ENCODE measurements at regions not wholly inside any gene's neighbourhood (a gene's known extent, or its start where the extent isn't known, plus 50 kb on each side); places are given as distances from the start of the nearest gene placed in this dataset.

DNA sequence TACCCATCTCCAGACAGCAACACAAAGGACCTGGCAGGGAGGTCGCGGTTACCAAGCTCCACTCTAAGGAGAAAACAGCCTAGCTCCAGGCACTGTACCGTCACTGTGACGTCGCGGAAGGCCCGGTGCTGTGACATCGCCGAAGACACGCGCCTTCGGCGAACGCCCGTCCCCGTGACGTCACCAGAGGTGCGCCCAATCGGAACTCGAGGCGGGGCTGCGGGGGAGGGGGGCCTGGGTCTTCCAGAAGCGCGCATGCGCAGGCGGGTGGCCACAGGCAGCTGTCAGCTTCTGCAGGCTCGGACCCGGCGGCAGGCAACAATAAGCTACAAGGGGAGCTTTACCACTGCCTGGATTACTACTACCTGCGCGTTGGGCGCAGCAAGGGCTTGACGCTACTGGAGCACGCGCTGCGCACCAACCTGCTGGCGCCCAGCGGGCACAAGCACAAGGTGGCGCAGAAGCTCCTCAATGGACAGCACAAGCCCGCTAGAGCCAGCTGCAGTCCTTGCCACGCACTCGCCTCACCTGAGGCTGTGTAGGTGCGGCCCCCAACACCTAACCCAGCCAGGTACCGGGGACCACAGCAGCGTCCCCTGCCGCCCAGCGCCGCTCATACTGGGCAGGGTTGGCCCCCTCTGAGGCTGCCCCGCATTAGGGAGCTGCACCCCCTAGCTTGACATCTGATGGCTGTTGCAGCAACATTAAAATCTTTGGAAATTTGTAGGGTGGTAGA is 208.4 kb downstream of the TPST1 start:
- H3K27me3 Mint-ChIP-seq (ENCODE audit: low read depth) = no peaks in the 10 kb centered on the region
- peaks cover 23% of the 10 kb centered on the region for H3K4me1 Mint-ChIP-seq (ENCODE audit: low read depth)
- ChIA-PET CTCF (interaction anchor here (0.8 to 1.4 kb wide), 6 partner anchors 8 to 338 kb away, joined by 3 to 4 read pairs (median 4); partner anchors contain the start of gene ASL), POLR2A (interaction anchor here (0.8 to 1.7 kb wide), 2 partner anchors 80 to 431 kb away, joined by 4 to 5 read pairs; no protein-coding TSS in a partner anchor)
- no peaks in the 10 kb centered on the region for H3K9me3 Mint-ChIP-seq (ENCODE audit: insufficient read depth)
- DNase-seq (peak; percentile 86), ATAC-seq (peak; percentile 88)
- H3K27ac Mint-ChIP-seq = peak overlapping the region; percentile 68
- H3K4me3 Mint-ChIP-seq = peak overlapping the region; percentile 68
- H3K36me3 Mint-ChIP-seq (ENCODE audit: low read depth) = no peaks in the 10 kb centered on the region

DNA sequence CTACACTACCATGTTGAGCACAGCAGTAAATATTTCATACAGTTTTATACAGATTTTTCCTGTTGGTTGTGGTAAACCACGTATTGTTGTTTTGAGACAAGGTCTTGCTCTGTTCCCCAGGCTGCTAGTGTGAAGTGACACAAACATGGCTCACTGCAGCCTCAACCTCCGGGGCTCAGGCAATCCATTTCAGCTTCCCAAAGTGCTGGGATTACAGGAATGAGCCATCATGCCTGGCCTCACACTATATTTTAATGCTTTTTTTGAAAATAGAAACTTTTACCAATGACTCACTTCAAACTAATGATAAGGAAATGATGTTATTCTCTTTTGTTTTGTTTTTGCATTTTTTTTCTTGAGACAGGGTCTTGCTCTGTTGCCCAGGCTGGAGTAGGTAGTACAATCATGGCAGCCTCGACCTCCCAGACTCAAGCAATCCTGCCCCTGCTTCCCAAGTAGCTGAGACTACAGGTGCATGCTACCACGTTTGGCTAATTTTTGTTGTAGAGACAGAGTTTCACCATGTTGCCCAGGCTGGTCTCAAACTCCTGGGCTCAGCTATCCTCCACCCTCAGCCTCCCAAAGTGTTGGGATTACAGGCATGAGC is 210.6 kb downstream of the TPST1 start:
- Mint-ChIP-seq H3K36me3 (ENCODE audit: low read depth) (no peaks in the 10 kb centered on the region), H3K4me3 (no peak overlapping the region), H3K4me1 (ENCODE audit: low read depth) (peaks cover 23% of the 10 kb centered on the region), H3K9me3 (ENCODE audit: insufficient read depth) (no peaks in the 10 kb centered on the region), H3K27ac (no peak overlapping the region), H3K27me3 (ENCODE audit: low read depth) (no peaks in the 10 kb centered on the region)
- ChIA-PET POLR2A (no interaction called here), CTCF (no interaction called here)
- no peak for ATAC-seq
- DNase-seq = no peak

DNA sequence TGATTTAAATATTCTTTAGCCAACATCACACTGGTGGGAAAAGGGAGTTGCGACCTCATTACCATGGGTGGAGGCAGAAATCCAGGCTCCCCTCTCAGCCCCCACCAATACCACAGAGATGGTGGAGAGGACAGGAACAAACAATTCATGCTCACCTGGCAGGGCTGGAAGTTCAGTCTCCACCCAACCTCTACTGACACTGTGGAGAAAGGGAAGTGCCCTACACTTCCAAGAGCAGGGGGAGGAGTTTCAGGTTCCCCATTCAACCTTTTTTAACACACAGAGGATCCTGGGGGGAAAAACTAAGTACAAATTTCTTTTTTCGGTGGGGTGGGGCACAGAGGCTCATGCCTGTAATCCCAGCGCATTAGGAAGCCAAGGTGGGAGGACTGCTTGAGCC is 210.1 kb upstream of the KCTD7 start:
- ATAC-seq (no peak), DNase-seq (no peak)
- Mint-ChIP-seq H3K9me3 (ENCODE audit: insufficient read depth) (no peaks in the 10 kb centered on the region), H3K27ac (no peak overlapping the region), H3K4me1 (ENCODE audit: low read depth) (peaks cover 18% of the 10 kb centered on the region), H3K36me3 (ENCODE audit: low read depth) (no peaks in the 10 kb centered on the region), H3K27me3 (ENCODE audit: low read depth) (no peaks in the 10 kb centered on the region), H3K4me3 (no peak overlapping the region)
- ChIA-PET CTCF (no interaction called here), POLR2A (interaction anchor here (0.7 kb wide), 1 partner anchor 348 kb away, joined by 4 read pairs; no protein-coding TSS in a partner anchor)

DNA sequence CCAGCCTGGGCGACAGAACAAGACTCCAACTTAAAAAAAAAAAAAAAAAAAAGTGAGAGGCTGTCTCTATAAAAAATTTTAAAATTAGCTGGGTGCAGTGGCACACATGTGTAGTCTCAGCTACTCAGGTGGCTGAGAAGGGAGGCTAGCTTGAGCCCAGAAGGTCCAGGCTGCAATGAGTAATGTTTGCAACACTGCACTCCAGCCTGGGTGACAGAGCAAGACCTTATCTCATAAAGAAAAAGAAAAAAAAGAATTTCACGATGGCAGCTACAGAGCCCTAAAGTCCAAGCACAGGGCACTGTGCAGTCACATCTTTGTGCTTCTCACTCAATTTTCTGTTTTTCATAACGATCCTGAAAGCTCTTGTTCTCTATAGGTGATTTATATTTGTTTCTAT is 209.5 kb upstream of the KCTD7 start:
- peaks cover 11% of the 10 kb centered on the region for H3K4me1 Mint-ChIP-seq (ENCODE audit: low read depth)
- DNase-seq (no peak), ATAC-seq (no peak)
- H3K9me3 Mint-ChIP-seq (ENCODE audit: insufficient read depth) = no peaks in the 10 kb centered on the region
- no peak overlapping the region for H3K4me3 Mint-ChIP-seq
- POLR2A ChIA-PET = interaction anchor here (0.7 kb wide), 1 partner anchor 349 kb away, joined by 4 read pairs; no protein-coding TSS in a partner anchor
- no peaks in the 10 kb centered on the region for H3K27me3 Mint-ChIP-seq (ENCODE audit: low read depth)
- CTCF ChIA-PET = no interaction called here
- no peaks in the 10 kb centered on the region for H3K36me3 Mint-ChIP-seq (ENCODE audit: low read depth)
- H3K27ac Mint-ChIP-seq = no peak overlapping the region

- ChIA-PET CTCF (interaction anchor here (1.0 kb wide), 1 partner anchor 9 kb away, joined by 4 read pairs; no protein-coding TSS in a partner anchor), POLR2A (no interaction called here)
- H3K27me3 Mint-ChIP-seq (ENCODE audit: low read depth) = no peaks in the 10 kb centered on the region
- H3K27ac Mint-ChIP-seq = no peak overlapping the region
- ATAC-seq = no peak
- H3K4me1 Mint-ChIP-seq (ENCODE audit: low read depth) = no peaks in the 10 kb centered on the region
- no peak overlapping the region for H3K4me3 Mint-ChIP-seq
- no peak for DNase-seq
- H3K36me3 Mint-ChIP-seq (ENCODE audit: low read depth) = no peaks in the 10 kb centered on the region
- no peaks in the 10 kb centered on the region for H3K9me3 Mint-ChIP-seq (ENCODE audit: insufficient read depth)
These were observed 206.7 kb upstream of the KCTD7 start for GRCh38 chr7:66421830-66422475.

- no peaks in the 10 kb centered on the region for H3K27me3 Mint-ChIP-seq (ENCODE audit: low read depth)
- H3K27ac Mint-ChIP-seq = no peak overlapping the region
- DNase-seq (no peak), ATAC-seq (no peak)
- ChIA-PET CTCF (no interaction called here), POLR2A (no interaction called here)
- H3K4me3 Mint-ChIP-seq = no peak overlapping the region
- no peaks in the 10 kb centered on the region for H3K36me3 Mint-ChIP-seq (ENCODE audit: low read depth)
- no peaks in the 10 kb centered on the region for H3K4me1 Mint-ChIP-seq (ENCODE audit: low read depth)
- H3K9me3 Mint-ChIP-seq (ENCODE audit: insufficient read depth) = no peaks in the 10 kb centered on the region
These were observed 205.0 kb upstream of the KCTD7 start for GRCh38 chr7:66423729-66424128.

GRCh38 chr7:66426332-66426731 is 202.3 kb upstream of the KCTD7 start:
- Mint-ChIP-seq H3K4me1 (ENCODE audit: low read depth) (no peaks in the 10 kb centered on the region), H3K9me3 (ENCODE audit: insufficient read depth) (no peaks in the 10 kb centered on the region), H3K4me3 (no peak overlapping the region), H3K36me3 (ENCODE audit: low read depth) (no peaks in the 10 kb centered on the region), H3K27me3 (ENCODE audit: low read depth) (no peaks in the 10 kb centered on the region), H3K27ac (no peak overlapping the region)
- CTCF ChIA-PET = no interaction called here
- POLR2A ChIA-PET = no interaction called here
- ATAC-seq (no peak), DNase-seq (no peak)

- no peaks in the 10 kb centered on the region for H3K27me3 Mint-ChIP-seq (ENCODE audit: low read depth)
- no peak for ATAC-seq
These were observed 201.7 kb upstream of the KCTD7 start for GRCh38 chr7:66426996-66427395.

GRCh38 chr7:66427956-66428355 is 200.7 kb upstream of the KCTD7 start:
- Mint-ChIP-seq H3K36me3 (ENCODE audit: low read depth) (no peaks in the 10 kb centered on the region), H3K4me1 (ENCODE audit: low read depth) (no peaks in the 10 kb centered on the region), H3K27ac (no peak overlapping the region), H3K9me3 (ENCODE audit: insufficient read depth) (no peaks in the 10 kb centered on the region), H3K27me3 (ENCODE audit: low read depth) (no peaks in the 10 kb centered on the region), H3K4me3 (no peak overlapping the region)
- ChIA-PET CTCF (no interaction called here), POLR2A (no interaction called here)
- DNase-seq = no peak
- no peak for ATAC-seq

More at GRCh38 chr7:66426996-66427395, 201.7 kb upstream of the KCTD7 start:
- ChIA-PET POLR2A (no interaction called here), CTCF (no interaction called here)
- Mint-ChIP-seq H3K9me3 (ENCODE audit: insufficient read depth) (no peaks in the 10 kb centered on the region), H3K4me1 (ENCODE audit: low read depth) (no peaks in the 10 kb centered on the region), H3K27ac (no peak overlapping the region), H3K36me3 (ENCODE audit: low read depth) (no peaks in the 10 kb centered on the region), H3K4me3 (no peak overlapping the region)
- DNase-seq = no peak

DNA sequence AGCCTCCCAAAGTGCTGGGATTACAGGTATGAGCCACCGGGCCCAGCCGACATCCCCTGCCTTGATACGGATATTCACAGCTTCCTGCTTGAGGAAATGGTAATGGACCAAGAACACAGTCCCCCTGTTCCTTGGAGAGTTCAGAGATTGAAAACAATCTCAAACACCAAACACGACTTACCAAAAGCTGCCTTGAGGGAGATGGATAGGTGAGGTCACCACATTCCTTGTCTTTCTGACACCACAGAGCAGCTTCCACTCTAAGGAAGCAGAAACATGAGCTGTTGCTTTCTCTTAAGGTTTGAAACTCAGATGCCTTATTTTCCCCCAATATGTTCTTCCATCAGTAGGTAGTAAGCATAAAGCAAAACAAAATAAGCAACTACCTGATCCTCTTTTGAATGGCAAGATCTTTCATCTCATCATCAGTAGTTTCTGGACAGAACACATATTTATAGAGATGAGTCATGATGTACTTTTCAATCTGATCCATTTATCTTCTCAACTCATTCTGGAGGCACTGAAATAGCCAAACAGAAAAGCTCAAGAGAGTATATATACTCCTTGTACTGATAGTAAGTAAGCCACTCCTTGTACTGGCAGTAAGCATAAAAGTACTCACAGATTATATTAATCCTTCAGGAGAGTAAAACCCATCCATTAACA is 199.1 kb upstream of the KCTD7 start:
- POLR2A ChIA-PET = no interaction called here
- H3K27me3 Mint-ChIP-seq (ENCODE audit: low read depth) = no peaks in the 10 kb centered on the region
- no peak overlapping the region for H3K4me3 Mint-ChIP-seq
- CTCF ChIA-PET = interaction anchor here (1.0 kb wide), 1 partner anchor 18 kb away, joined by 3 read pairs; no protein-coding TSS in a partner anchor
- no peak for ATAC-seq
- no peak for DNase-seq
- H3K4me1 Mint-ChIP-seq (ENCODE audit: low read depth) = no peaks in the 10 kb centered on the region
- no peaks in the 10 kb centered on the region for H3K36me3 Mint-ChIP-seq (ENCODE audit: low read depth)
- no peak overlapping the region for H3K27ac Mint-ChIP-seq
- no peaks in the 10 kb centered on the region for H3K9me3 Mint-ChIP-seq (ENCODE audit: insufficient read depth)

DNA sequence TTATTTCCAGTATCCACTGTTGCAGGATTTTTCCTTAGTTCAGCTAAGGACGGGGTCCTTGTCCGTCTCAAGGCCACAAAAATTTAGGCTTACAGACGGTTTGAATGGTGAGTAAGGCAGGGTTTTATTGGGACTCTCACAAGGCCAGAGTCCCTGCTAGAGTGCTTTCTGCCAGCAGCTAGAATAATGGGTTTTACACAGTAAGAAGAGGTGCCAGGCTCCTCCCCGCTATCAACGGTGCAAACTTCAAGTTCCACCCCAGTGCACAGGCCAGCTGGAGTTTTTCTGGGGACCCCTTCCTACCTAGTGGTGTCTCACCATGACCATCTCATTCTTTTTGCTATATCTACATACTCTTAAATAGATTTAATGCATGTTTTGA is 198.5 kb upstream of the KCTD7 start:
- no peaks in the 10 kb centered on the region for H3K4me1 Mint-ChIP-seq (ENCODE audit: low read depth)
- no peaks in the 10 kb centered on the region for H3K9me3 Mint-ChIP-seq (ENCODE audit: insufficient read depth)
- H3K36me3 Mint-ChIP-seq (ENCODE audit: low read depth) = no peaks in the 10 kb centered on the region
- no peak for ATAC-seq
- H3K4me3 Mint-ChIP-seq = no peak overlapping the region
- ChIA-PET POLR2A (no interaction called here), CTCF (no interaction called here)
- H3K27ac Mint-ChIP-seq = no peak overlapping the region
- no peaks in the 10 kb centered on the region for H3K27me3 Mint-ChIP-seq (ENCODE audit: low read depth)
- no peak for DNase-seq

Data from activated CD8-positive, alpha-beta T cell treated with anti-CD3 and anti-CD28 coated beads, Interleukin-2, amount 10 ng/mL, durations not matched to agents 7 days and 5 days (primary cell).